Right atrium auricular region (tissue), 2 donors: ENCODE measurements at regions not wholly inside any gene's neighbourhood (a gene's known extent, or its start where the extent isn't known, plus 50 kb on each side); places are given as distances from the start of the nearest gene placed in this dataset.

Experiments
- DNase-seq: peaks from one replicate; pipeline ENCODE4 v3.0.0-alpha.2; 2019; ENCODE audit warnings: low spot score
- H3K27ac ChIP-seq, 2 donors: fragments of 200-600 bp; sonication (generic); 1 replicate in 1 of 2; 2 replicates in 1 of 2; pipeline ENCODE4 v1.5.1; 2016 to 2019
- H3K27me3 ChIP-seq, 2 donors: fragments of 200-600 bp; sonication (generic); one replicate each; pipeline versions ENCODE4 v1.5.1 to v1.6.0; 2017 to 2019
- H3K36me3 ChIP-seq: fragments of 200-600 bp; sonication (generic); one replicate; pipeline ENCODE4 v1.5.1; 2016
- H3K4me1 ChIP-seq, 2 donors: fragments of 200-600 bp; sonication (generic); one replicate each; pipeline versions ENCODE4 v1.5.1 to v1.6.0; 2017 to 2019
- H3K4me3 ChIP-seq, 2 donors: fragments of 200-600 bp; sonication (generic); 1 replicate in 1 of 2; 2 replicates in 1 of 2; pipeline ENCODE4 v1.5.1; 2017 to 2019; ENCODE audit warnings: mild to moderate bottlenecking in 1 of 2, moderate library complexity in 1 of 2
- H3K9me3 ChIP-seq, 2 donors: fragments of 200-600 bp; sonication (generic); one replicate each; pipeline ENCODE4 v1.5.1; 2019
- TF ChIP-seq, protein P1 (sequence below), 2 donors: fragments of 200-600 bp; sonication (generic); IDR thresholded peaks; one replicate each; pipeline ENCODE4 v1.5.1; 2019; ENCODE audit warnings: antibody characterized with exemption in 2 of 2

DNA sequence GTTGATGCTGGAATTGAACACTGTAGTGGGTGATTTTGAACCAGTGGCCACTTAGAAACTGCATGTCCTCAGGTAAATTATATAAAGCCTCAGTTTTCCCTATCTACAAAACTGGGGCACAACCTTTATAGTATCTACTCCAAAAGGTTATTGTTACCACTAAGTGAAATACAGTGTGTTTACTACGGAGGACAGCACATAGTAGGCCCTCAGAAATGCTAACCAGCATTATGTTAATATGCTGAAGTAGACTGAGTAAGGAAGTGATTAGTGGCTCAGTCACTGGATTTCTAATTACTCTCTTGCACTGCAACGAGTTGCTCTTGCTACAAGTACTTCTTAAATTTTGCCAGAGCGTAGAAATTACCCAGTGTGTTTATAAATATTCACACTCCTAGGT is 139.5 kb downstream of the HAUS1 start:
- no peaks in the 10 kb centered on the region for H3K4me1 ChIP-seq
- no peaks in the 10 kb centered on the region for H3K9me3 ChIP-seq
- no peaks in the 10 kb centered on the region for H3K27me3 ChIP-seq
- no peak overlapping the region for H3K27ac ChIP-seq
- TF ChIP-seq, protein P1, sequence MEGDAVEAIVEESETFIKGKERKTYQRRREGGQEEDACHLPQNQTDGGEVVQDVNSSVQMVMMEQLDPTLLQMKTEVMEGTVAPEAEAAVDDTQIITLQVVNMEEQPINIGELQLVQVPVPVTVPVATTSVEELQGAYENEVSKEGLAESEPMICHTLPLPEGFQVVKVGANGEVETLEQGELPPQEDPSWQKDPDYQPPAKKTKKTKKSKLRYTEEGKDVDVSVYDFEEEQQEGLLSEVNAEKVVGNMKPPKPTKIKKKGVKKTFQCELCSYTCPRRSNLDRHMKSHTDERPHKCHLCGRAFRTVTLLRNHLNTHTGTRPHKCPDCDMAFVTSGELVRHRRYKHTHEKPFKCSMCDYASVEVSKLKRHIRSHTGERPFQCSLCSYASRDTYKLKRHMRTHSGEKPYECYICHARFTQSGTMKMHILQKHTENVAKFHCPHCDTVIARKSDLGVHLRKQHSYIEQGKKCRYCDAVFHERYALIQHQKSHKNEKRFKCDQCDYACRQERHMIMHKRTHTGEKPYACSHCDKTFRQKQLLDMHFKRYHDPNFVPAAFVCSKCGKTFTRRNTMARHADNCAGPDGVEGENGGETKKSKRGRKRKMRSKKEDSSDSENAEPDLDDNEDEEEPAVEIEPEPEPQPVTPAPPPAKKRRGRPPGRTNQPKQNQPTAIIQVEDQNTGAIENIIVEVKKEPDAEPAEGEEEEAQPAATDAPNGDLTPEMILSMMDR (IDR thresholded peaks at IDR 0.05): no peak
- no peak for DNase-seq
- H3K36me3 ChIP-seq: no peaks in the 10 kb centered on the region
- H3K4me3 ChIP-seq: no peak overlapping the region

- Histone ChIP-seq H3K9me3 (no peaks in the 10 kb centered on the region), H3K4me3 (no peak overlapping the region), H3K36me3 (no peaks in the 10 kb centered on the region), H3K27me3 (no peaks in the 10 kb centered on the region), H3K4me1 (peaks cover 0 to 8% of the 10 kb centered on the region in 2 donors), H3K27ac (no peak overlapping the region)
- no peak for DNase-seq
- TF ChIP-seq, protein P1 (IDR thresholded peaks at IDR 0.05): no peak
Measured at GRCh38 chr18:46246101-46246500, 141.9 kb downstream of the HAUS1 start.

DNA sequence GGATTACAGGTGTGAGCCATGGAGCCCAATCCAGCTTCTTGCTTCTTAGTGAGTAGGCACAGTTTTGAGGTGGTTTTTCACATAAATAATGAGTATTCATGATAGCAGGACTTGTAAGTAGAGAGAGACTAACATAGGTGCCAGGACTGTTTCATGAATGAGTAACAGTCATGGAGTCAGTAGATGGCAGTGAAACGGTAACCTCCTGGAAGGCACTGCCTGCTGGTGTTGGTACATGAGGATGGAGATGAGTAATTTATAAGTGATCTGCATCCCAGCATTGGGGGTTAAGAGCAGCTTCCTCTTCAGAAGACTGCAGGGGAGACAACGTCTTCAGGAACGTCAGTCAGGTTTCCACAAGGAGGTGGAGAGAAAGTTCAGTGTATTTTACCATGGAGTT is 143.8 kb downstream of the HAUS1 start:
- Histone ChIP-seq H3K4me1 (peaks cover 0 to 9% of the 10 kb centered on the region in 2 donors), H3K36me3 (no peaks in the 10 kb centered on the region), H3K27me3 (no peaks in the 10 kb centered on the region), H3K4me3 (no peak overlapping the region), H3K9me3 (no peaks in the 10 kb centered on the region), H3K27ac (no peak overlapping the region)
- TF ChIP-seq, protein P1 (IDR thresholded peaks at IDR 0.05): no peak
- no peak for DNase-seq

DNA sequence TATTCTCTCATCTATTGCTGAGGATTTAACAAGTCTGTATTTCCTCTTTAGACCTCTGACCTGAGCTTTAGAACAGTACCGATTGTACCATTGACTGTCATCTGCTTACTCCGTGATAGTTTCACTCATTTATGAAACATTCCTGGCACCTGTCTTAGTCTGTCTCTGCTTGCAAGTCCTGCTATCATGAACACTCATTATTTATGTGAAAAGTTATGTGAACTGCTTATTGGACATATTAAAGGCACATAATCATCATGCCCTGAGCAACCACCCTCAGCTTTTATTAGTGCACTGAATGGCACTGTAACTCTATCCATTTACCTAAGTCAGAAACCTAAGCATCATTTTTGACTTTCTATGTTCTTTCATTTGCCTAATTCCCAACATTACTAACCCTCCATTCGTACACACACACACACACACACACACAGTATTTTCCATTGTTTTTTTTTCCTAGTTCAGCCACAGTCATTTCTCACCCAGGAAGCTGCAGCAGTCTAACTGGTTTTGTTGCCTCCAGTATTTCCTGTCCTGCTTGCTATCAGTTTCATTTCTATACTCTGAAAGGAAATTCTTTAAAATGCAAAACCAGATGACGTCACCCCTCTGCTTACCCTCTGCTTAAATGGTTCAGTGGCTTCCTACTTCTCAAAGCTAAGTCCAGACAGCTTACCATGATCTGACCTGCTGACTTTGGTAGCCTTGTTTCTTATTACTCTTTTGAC is 146.1 kb downstream of the HAUS1 start:
- TF ChIP-seq, protein P1 (IDR thresholded peaks at IDR 0.05): no peak
- Histone ChIP-seq H3K9me3 (no peaks in the 10 kb centered on the region), H3K4me1 (peaks cover 0 to 16% of the 10 kb centered on the region in 2 donors), H3K27me3 (no peaks in the 10 kb centered on the region), H3K27ac (peak overlapping the region; percentile 10 to 28), H3K36me3 (no peaks in the 10 kb centered on the region), H3K4me3 (no peak overlapping the region)
- no peak for DNase-seq

- TF ChIP-seq, protein P1 (IDR thresholded peaks at IDR 0.05): no peak
- Histone ChIP-seq H3K4me3 (no peak overlapping the region), H3K27ac (peak overlapping the region; percentile 10 to 12), H3K4me1 (peaks cover 0 to 16% of the 10 kb centered on the region in 2 donors), H3K9me3 (no peaks in the 10 kb centered on the region), H3K36me3 (no peaks in the 10 kb centered on the region), H3K27me3 (no peaks in the 10 kb centered on the region)
- DNase-seq: no peak
Measured at GRCh38 chr18:46250812-46251173, 146.6 kb downstream of the HAUS1 start.

DNA sequence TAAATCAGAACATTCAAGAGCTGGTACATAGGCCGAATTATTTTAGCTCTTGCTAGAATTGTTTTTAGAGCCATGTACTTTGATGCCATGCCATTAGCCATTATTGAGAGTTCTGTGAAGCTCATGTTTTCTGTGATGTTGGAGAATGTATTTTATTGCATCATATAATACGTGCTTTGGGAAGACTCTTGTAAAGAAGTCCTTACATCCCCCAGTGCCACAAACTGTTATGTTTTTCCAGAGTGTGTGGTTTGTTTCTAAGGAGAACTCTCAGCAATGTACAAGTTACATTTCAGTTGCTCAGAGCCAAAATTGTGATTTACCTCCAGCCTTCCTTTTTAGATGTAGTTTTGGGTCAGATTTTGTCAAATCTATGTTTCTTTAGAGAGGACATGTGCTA is 148.6 kb downstream of the HAUS1 start:
- H3K4me1 ChIP-seq: peaks cover 0 to 16% of the 10 kb centered on the region in 2 donors
- TF ChIP-seq, protein P1 (IDR thresholded peaks at IDR 0.05): no peak

More for the DNA sequence above, 148.6 kb downstream of the HAUS1 start:
- Histone ChIP-seq H3K4me3 (no peak overlapping the region), H3K27ac (no peak overlapping the region), H3K36me3 (no peaks in the 10 kb centered on the region), H3K27me3 (no peaks in the 10 kb centered on the region), H3K9me3 (no peaks in the 10 kb centered on the region)
- DNase-seq: no peak
